Nephron progenitor cell (in vitro differentiated cells): ENCODE measurements at regions not wholly inside any gene's neighbourhood (a gene's known extent, or its start where the extent isn't known, plus 50 kb on each side); places are given as distances from the start of the nearest gene placed in this dataset.
A peak's percentile ranks its signal among the peaks of the same experiment; 100 is the strongest.

Source experiments
- DNase-seq: peaks from one replicate; pipeline ENCODE4 v3.0.0; 2021
- H3K27ac Mint-ChIP-seq: 2 replicates; pipeline ENCODE4 v1.8.0; 2021; ENCODE audit warnings: mild to moderate bottlenecking, moderate library complexity, mixed read lengths
- H3K27me3 Mint-ChIP-seq: 2 replicates; pipeline ENCODE4 v1.8.0; 2021; ENCODE audit warnings: mild to moderate bottlenecking, low read depth, mixed read lengths; ENCODE audit not compliant: poor library complexity
- H3K36me3 Mint-ChIP-seq: 2 replicates; pipeline ENCODE4 v1.8.0; 2021; ENCODE audit warnings: low read depth, mixed read lengths
- H3K4me1 Mint-ChIP-seq: 2 replicates; pipeline ENCODE4 v1.8.0; 2021; ENCODE audit warnings: mixed read lengths
- H3K4me3 Mint-ChIP-seq: 2 replicates; pipeline ENCODE4 v1.8.0; 2021; ENCODE audit warnings: mild to moderate bottlenecking, moderate library complexity, mixed read lengths
- H3K9me3 Mint-ChIP-seq: 2 replicates; pipeline ENCODE4 v1.8.0; 2021; ENCODE audit warnings: mild to moderate bottlenecking, moderate library complexity, mixed read lengths
- CTCF ChIP-seq: fragments of 200-600 bp; sonication (generic); IDR thresholded peaks from 2 replicates; pipeline ENCODE4 v1.5.0; 2021; ENCODE audit warnings: antibody characterized with exemption

- H3K4me3 Mint-ChIP-seq: no peak overlapping the region
- peaks cover 18% of the 10 kb centered on the region for H3K4me1 Mint-ChIP-seq
- H3K27ac Mint-ChIP-seq: no peak overlapping the region
- H3K27me3 Mint-ChIP-seq: no peaks in the 10 kb centered on the region
- no peak for DNase-seq
- no peak for TF ChIP-seq CTCF
- peaks cover 5% of the 10 kb centered on the region for H3K36me3 Mint-ChIP-seq
- H3K9me3 Mint-ChIP-seq: peaks cover 12% of the 10 kb centered on the region
These were observed 57.2 kb upstream of the HAPLN1 start for GRCh38 chr5:83777856-83778255.

GRCh38 chr5:83776437-83777031 is 55.9 kb upstream of the HAPLN1 start:
- peaks cover 9% of the 10 kb centered on the region for H3K36me3 Mint-ChIP-seq
- peak overlapping the region; percentile 0 for H3K27ac Mint-ChIP-seq
- DNase-seq: no peak
- H3K4me1 Mint-ChIP-seq: peaks cover 14% of the 10 kb centered on the region
- no peak overlapping the region for H3K4me3 Mint-ChIP-seq
- no peaks in the 10 kb centered on the region for H3K27me3 Mint-ChIP-seq
- TF ChIP-seq CTCF: no peak
- H3K9me3 Mint-ChIP-seq: peaks cover 15% of the 10 kb centered on the region
